HFFc6 (cell line): ENCODE measurements at regions not wholly inside any gene's neighbourhood (a gene's known extent, or its start where the extent isn't known, plus 50 kb on each side); places are given as distances from the start of the nearest gene placed in this dataset.

Experiments used
- DNase-seq: peaks from one replicate; pipeline ENCODE4 v3.0.0-alpha.2; 2018
- H3K27ac Mint-ChIP-seq: 2 replicates; pipeline ENCODE4 v1.8.0; 2020; ENCODE audit warnings: mild to moderate bottlenecking, mixed read lengths
- H3K27me3 Mint-ChIP-seq: 2 replicates; pipeline ENCODE4 v1.8.0; 2021; ENCODE audit warnings: mild to moderate bottlenecking, moderate library complexity, mixed read lengths; ENCODE audit not compliant: insufficient read depth
- H3K36me3 Mint-ChIP-seq: 2 replicates; pipeline ENCODE4 v1.8.0; 2021; ENCODE audit warnings: low read depth, mixed read lengths
- H3K4me1 Mint-ChIP-seq: 2 replicates; pipeline ENCODE4 v1.8.0; 2020; ENCODE audit warnings: low read depth, mixed read lengths
- H3K4me3 Mint-ChIP-seq: 2 replicates; pipeline ENCODE4 v1.8.0; 2020; ENCODE audit warnings: mild to moderate bottlenecking, moderate library complexity, mixed read lengths
- H3K9me3 Mint-ChIP-seq: 2 replicates; pipeline ENCODE4 v1.8.0; 2020; ENCODE audit warnings: mild to moderate bottlenecking, mixed read lengths
- TF ChIP-seq, protein P1 (sequence below): fragments of 200-600 bp; sonication (generic); IDR thresholded peaks from 2 replicates; pipeline ENCODE4 v1.5.0; 2021; ENCODE audit warnings: antibody characterized with exemption, mild to moderate bottlenecking

DNA sequence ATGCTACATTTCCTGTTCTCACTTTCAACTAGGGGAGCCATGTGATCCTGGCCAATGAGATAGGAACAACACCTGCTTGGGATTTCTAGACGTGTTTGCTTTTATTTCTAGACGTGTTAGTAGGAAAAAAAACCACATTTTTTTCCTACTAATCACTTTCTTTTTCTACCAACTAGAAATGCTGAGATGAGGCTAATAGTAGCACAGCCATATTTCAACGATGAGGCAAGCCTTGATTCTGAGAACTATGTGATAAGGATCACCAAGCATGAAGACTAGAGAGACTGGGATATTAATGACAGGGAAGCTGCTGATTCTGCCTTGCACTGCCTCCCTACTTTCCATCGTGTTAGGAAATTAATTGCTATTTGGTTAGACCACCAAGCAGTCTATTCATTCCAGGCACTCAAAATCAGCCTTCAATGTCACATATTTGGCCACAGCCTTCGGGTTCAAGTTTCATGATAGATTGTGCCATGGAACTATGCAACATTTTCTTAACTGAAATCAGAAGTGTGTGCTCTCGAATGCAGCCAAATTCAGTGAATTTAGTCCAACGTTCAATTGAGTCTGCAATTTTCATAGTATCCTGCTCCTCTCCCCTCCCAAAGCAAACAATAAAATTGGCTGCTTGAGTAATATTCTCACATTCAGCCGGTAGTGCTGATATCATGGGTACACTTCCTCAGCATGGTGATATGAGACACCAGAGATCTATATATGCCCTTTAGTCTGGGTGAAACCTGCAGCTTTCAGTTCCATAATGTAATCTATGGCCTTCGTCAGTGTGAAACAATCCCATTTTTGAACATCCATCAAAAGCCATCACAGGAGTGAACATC is 98.1 kb downstream of the GPR37 start:
- Mint-ChIP-seq H3K4me1 (no peaks in the 10 kb centered on the region), H3K27me3 (no peaks in the 10 kb centered on the region), H3K27ac (no peak overlapping the region), H3K4me3 (no peak overlapping the region), H3K9me3 (peaks cover 31% of the 10 kb centered on the region), H3K36me3 (no peaks in the 10 kb centered on the region)
- no peak for DNase-seq
- TF ChIP-seq, protein P1, sequence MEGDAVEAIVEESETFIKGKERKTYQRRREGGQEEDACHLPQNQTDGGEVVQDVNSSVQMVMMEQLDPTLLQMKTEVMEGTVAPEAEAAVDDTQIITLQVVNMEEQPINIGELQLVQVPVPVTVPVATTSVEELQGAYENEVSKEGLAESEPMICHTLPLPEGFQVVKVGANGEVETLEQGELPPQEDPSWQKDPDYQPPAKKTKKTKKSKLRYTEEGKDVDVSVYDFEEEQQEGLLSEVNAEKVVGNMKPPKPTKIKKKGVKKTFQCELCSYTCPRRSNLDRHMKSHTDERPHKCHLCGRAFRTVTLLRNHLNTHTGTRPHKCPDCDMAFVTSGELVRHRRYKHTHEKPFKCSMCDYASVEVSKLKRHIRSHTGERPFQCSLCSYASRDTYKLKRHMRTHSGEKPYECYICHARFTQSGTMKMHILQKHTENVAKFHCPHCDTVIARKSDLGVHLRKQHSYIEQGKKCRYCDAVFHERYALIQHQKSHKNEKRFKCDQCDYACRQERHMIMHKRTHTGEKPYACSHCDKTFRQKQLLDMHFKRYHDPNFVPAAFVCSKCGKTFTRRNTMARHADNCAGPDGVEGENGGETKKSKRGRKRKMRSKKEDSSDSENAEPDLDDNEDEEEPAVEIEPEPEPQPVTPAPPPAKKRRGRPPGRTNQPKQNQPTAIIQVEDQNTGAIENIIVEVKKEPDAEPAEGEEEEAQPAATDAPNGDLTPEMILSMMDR = no peak

DNA sequence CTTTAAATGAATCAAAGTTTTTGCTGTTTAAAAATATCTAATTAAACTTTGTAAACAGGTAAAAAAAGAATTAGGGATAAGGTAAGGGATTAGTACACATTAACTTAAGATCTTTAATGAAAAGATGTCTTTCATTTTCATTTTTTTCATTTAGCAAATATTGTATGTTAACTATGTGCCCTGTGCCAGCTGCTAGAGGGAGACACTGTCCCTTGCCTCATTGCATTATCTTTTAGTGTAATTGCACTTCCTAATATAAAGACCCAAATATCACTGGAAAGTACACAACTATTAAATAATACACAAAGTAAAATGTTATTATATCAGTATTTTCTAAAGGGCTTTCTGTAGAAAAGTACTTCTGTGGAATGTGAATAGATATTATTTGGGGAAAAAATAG is 102.7 kb downstream of the GPR37 start:
- no peaks in the 10 kb centered on the region for H3K27me3 Mint-ChIP-seq
- no peak for DNase-seq
- TF ChIP-seq, protein P1 = no peak
- H3K36me3 Mint-ChIP-seq = no peaks in the 10 kb centered on the region
- no peak overlapping the region for H3K4me3 Mint-ChIP-seq
- H3K4me1 Mint-ChIP-seq = no peaks in the 10 kb centered on the region
- peaks cover 21% of the 10 kb centered on the region for H3K9me3 Mint-ChIP-seq
- H3K27ac Mint-ChIP-seq = no peak overlapping the region

DNA sequence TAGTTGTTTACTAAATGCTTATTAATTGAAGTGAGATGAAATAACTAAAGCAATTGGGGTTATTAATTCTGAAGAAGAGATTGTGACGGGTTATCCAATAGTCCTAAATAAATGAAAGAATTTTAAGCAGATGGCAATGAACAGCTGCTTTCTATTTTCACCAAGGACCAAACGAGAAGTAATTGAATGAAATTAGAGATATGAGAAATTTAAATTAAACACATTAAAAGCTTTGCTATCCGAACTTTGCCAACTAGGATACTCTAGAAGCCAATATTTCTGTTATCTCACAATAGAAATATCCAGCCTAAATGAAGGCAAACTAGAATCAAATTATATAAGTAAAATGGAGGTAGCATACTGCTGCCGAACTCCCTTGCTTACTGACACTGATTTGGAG is 103.2 kb downstream of the GPR37 start:
- Mint-ChIP-seq H3K36me3 (no peaks in the 10 kb centered on the region), H3K27ac (no peak overlapping the region), H3K4me1 (no peaks in the 10 kb centered on the region), H3K27me3 (no peaks in the 10 kb centered on the region), H3K9me3 (peaks cover 21% of the 10 kb centered on the region), H3K4me3 (no peak overlapping the region)
- TF ChIP-seq, protein P1 = no peak
- no peak for DNase-seq

DNA sequence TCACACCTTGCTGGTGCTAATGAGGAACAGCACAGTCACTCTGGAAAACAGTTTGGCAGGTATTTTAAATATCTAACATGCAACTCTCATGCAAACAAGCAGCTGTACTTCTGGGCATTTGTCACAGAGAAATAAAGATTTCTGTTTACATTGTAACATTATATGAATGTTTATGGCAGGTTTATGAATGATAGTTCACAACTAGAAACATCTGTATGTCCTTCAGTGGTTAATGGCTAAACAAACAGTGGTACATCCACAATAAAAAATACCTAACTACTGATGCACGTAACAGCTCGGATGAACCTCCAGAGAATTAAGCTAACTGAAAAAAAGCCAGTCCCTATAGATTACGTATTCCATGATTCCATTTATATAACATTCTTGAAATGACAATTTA is 109.6 kb downstream of the GPR37 start:
- H3K27me3 Mint-ChIP-seq = no peaks in the 10 kb centered on the region
- H3K36me3 Mint-ChIP-seq = no peaks in the 10 kb centered on the region
- no peaks in the 10 kb centered on the region for H3K4me1 Mint-ChIP-seq
- H3K27ac Mint-ChIP-seq = no peak overlapping the region
- H3K9me3 Mint-ChIP-seq = peaks cover 7% of the 10 kb centered on the region
- DNase-seq = no peak
- TF ChIP-seq, protein P1 = no peak
- no peak overlapping the region for H3K4me3 Mint-ChIP-seq

DNA sequence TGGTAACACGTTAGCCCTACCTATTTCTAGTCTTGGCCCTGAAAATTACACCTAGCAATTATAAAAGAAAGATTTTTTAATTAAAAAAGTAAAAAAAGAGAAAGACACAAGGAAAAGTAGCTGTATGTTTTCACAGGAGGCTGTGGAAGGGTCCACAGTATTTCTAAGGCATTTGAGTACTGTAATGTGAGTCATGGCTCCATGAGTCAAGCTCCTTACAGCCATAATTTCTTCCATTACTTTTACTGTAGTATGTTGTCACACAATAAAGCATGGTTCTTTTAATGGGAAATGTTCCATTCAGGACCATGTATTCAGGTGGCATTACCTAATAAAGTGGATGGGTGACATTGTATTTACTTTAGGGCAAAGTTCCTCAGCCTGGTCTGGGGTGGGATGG is 113.4 kb downstream of the GPR37 start:
- no peak for DNase-seq
- no peaks in the 10 kb centered on the region for H3K27me3 Mint-ChIP-seq
- TF ChIP-seq, protein P1 = no peak
- no peaks in the 10 kb centered on the region for H3K4me1 Mint-ChIP-seq
- H3K9me3 Mint-ChIP-seq = peaks cover 25% of the 10 kb centered on the region
- H3K27ac Mint-ChIP-seq = no peak overlapping the region
- H3K36me3 Mint-ChIP-seq = no peaks in the 10 kb centered on the region
- H3K4me3 Mint-ChIP-seq = no peak overlapping the region
